ENCODE measurements at regions not wholly inside any gene's neighbourhood (a gene's known extent, or its start where the extent isn't known, plus 50 kb on each side); places are given as distances from the start of the nearest gene placed in this dataset.

GRCh38 chr10:9878383-9878782, 1139.3 kb upstream of the CELF2 start:
- DNase-seq (ENCODE audit: low spot score) (no peak), ATAC-seq (ENCODE audit: low FRiP score) (no peak)
- TF ChIP-seq, protein P1, sequence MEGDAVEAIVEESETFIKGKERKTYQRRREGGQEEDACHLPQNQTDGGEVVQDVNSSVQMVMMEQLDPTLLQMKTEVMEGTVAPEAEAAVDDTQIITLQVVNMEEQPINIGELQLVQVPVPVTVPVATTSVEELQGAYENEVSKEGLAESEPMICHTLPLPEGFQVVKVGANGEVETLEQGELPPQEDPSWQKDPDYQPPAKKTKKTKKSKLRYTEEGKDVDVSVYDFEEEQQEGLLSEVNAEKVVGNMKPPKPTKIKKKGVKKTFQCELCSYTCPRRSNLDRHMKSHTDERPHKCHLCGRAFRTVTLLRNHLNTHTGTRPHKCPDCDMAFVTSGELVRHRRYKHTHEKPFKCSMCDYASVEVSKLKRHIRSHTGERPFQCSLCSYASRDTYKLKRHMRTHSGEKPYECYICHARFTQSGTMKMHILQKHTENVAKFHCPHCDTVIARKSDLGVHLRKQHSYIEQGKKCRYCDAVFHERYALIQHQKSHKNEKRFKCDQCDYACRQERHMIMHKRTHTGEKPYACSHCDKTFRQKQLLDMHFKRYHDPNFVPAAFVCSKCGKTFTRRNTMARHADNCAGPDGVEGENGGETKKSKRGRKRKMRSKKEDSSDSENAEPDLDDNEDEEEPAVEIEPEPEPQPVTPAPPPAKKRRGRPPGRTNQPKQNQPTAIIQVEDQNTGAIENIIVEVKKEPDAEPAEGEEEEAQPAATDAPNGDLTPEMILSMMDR (IDR thresholded peaks at IDR 0.05), result no peak

DNA sequence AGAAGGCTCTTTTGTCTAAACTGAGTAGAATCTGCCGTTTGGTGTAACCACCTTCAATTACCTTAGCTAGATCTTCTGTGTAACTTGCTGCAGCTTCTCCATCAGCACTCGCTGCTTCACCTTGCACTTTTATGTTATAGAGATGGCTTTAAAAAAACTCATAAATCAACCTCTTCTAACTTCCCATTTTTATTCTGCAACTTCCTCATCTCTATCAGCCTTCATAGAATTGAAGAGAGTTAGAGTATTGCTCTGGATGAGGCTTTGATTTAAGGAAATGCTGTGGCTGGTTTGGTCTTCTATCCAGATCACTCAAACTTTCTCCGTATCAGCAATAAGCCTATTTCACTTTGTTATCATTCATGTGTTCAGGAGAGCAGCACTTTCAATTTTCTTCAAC, 1131.9 kb upstream of the CELF2 start:
- no peak for ATAC-seq (ENCODE audit: low FRiP score)
- TF ChIP-seq, protein P1 (IDR thresholded peaks at IDR 0.05), result no peak
- no peak for DNase-seq (ENCODE audit: low spot score)

GRCh38 chr10:9886772-9887171, 1130.9 kb upstream of the CELF2 start:
- DNase-seq (ENCODE audit: low spot score) (no peak), ATAC-seq (ENCODE audit: low FRiP score) (no peak)
- TF ChIP-seq, protein P1 (IDR thresholded peaks at IDR 0.05), result no peak

DNA sequence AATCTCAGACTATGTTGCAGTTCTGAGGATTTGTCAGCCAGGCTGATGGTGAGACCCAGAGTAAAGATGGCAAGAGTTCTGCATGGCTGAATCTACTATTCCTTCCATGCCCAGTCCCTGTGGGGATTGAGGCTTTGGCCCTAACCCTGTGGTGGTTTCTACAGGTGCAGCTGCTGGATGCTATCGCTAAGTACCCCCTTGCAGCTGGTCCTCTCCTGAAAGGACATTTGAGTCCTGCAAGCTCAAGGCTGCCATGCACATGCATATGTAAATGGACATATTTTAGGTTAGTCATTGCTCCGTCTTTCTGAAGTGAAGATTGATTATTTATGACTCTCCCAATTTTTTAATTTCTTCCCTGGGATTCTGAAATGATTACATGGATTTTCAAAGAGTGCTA, 1122.2 kb upstream of the CELF2 start:
- TF ChIP-seq, protein P1 (IDR thresholded peaks at IDR 0.05), result no peak
- ATAC-seq (ENCODE audit: low FRiP score), result no peak
- DNase-seq (ENCODE audit: low spot score), result no peak

- ATAC-seq (ENCODE audit: low FRiP score) (no peak), DNase-seq (ENCODE audit: low spot score) (no peak)
- TF ChIP-seq, protein P1 (IDR thresholded peaks at IDR 0.05), result no peak
Observed at GRCh38 chr10:9895981-9896380, 1121.7 kb upstream of the CELF2 start.

DNA sequence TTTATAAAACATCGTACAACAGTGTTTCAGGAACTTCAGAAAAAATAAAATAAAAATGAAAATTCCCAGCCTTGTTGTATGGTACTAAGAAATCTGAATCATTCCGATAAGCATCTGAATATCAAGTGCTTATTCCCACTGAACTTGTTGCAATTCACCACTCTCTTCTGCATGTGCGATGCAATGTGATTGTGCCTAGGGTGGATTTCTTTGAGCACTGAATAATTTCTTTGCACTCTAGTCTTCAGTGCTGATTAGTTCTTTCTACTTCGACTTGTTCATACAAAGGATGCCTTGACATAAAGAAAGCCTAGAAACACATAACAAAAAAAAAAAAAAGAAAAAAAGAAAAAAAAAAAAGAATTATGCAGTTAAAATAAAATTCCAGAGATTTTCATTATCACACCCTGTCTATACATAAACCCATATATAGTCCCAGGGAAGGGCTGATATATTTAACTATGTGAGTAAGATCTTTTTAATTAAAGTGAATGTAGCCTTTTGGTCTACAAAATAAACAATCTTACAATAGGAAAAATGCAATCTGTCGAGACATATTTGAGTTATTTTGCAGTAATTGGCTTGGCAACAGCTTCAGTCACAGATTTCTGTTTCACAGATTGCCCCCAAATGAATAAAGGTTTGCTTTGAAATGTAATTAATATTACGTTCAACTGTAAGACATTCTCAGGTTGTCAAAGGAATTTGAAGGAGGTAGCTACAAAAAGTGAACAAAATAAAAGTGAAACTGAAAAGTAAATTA, 1118.9 kb upstream of the CELF2 start:
- TF ChIP-seq, protein P1 (IDR thresholded peaks at IDR 0.05), result no peak
- no peak for DNase-seq (ENCODE audit: low spot score)
- ATAC-seq (ENCODE audit: low FRiP score), result no peak

DNA sequence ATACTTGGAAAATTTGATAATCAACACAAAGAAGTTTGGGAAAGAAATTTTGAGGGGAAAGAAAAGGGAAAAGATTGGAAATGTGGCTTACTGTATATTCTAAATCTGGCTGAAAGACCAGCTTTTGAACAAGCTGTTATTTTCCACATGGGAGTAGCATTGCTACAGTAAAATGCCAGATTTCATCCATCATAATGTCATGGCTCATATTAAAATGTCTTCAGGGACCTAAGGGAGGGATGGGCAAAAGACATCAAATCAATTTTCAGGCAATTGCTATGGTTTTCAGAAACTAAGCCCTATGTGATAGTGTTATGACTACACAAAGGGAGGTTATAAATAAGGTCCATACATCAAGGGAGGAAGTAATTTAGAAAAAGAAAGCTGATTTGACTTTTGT, 1116.9 kb upstream of the CELF2 start:
- TF ChIP-seq, protein P1 (IDR thresholded peaks at IDR 0.05), result no peak
- ATAC-seq (ENCODE audit: low FRiP score), result no peak
- DNase-seq (ENCODE audit: low spot score), result no peak
